ENCODE measurements at regions not wholly inside any gene's neighbourhood (a gene's known extent, or its start where the extent isn't known, plus 50 kb on each side); places are given as distances from the start of the nearest gene placed in this dataset.

- no peak overlapping the region for H3K23ac ChIP-seq (ENCODE audit: insufficient read length, low read depth, low read length)
These were observed 301.2 kb upstream of the BMP2 start for GRCh38 chr20:6466075-6466810.

More at GRCh38 chr20:6466075-6466810, 301.2 kb upstream of the BMP2 start:
- no peak overlapping the region for H2AFZ ChIP-seq (ENCODE audit: low read length)
- H3K9me3 ChIP-seq (ENCODE audit: control insufficient read depth, low read depth, low read length) = no peaks in the 10 kb centered on the region
- H4K8ac ChIP-seq (replicated peaks; ENCODE audit: insufficient read length, low read depth, low read length) = no peak overlapping the region
- DNase-seq = no peak
- H3K4ac ChIP-seq (ENCODE audit: low read depth, low read length) = no peak overlapping the region
- Mint-ChIP-seq H3K27me3 (ENCODE audit: low read depth) (no peaks in the 10 kb centered on the region), H3K4me3 (no peak overlapping the region), H3K36me3 (ENCODE audit: insufficient read depth in 1 of 3, low read depth in 3 of 3) (no peaks in the 10 kb centered on the region), H3K4me1 (no peaks in the 10 kb centered on the region), H3K27ac (no peak overlapping the region), H3K9me3 (no peaks in the 10 kb centered on the region; a peak in 1 of 5 replicates)
- no CpG with 5 or more reads among the region's 6 CpGs for WGBS (ENCODE audit: extremely low coverage, insufficient read length, low lambda C conversion rate)
- no peaks in the 10 kb centered on the region for H3K27me3 ChIP-seq (ENCODE audit: insufficient read depth, low read length)
- H3T11ph ChIP-seq (ENCODE audit: low read length) = no peak overlapping the region
- H3K27ac ChIP-seq (ENCODE audit: insufficient read length, low read depth, low read length) = no peak overlapping the region
- no peak overlapping the region for H3K18ac ChIP-seq (ENCODE audit: insufficient read length, low read depth, low read length)
- no peak overlapping the region for H4K5ac ChIP-seq (ENCODE audit: insufficient read length, low read depth, low read length)
- H2BK5ac ChIP-seq (ENCODE audit: insufficient read length, low read length) = no peak overlapping the region
- H3K9ac ChIP-seq (ENCODE audit: extremely low read depth, insufficient read length, low read length) = no peak overlapping the region
- H4K20me1 ChIP-seq (ENCODE audit: control insufficient read depth, insufficient read depth, insufficient read length) = no peaks in the 10 kb centered on the region
- no peak overlapping the region for H3K4me2 ChIP-seq (ENCODE audit: insufficient read depth, insufficient read length, low read length)
- H2BK15ac ChIP-seq (ENCODE audit: low read depth, low read length) = no peak overlapping the region
- no peaks in the 10 kb centered on the region for H3K79me2 ChIP-seq (ENCODE audit: insufficient read depth, low read length)
- no peaks in the 10 kb centered on the region for H3K23me2 ChIP-seq (ENCODE audit: insufficient read length, low read depth, low read length, poor library complexity, severe bottlenecking)
- H2AK5ac ChIP-seq (ENCODE audit: insufficient read length, low read length) = no peak overlapping the region
- H2BK20ac ChIP-seq (ENCODE audit: low read depth, low read length, poor library complexity, severe bottlenecking) = no peak overlapping the region
- H3K4me1 ChIP-seq (ENCODE audit: insufficient read depth, low read length) = no peaks in the 10 kb centered on the region
- no peak overlapping the region for H2BK12ac ChIP-seq (ENCODE audit: insufficient read length, low read depth, low read length)
- TF ChIP-seq, protein P1, sequence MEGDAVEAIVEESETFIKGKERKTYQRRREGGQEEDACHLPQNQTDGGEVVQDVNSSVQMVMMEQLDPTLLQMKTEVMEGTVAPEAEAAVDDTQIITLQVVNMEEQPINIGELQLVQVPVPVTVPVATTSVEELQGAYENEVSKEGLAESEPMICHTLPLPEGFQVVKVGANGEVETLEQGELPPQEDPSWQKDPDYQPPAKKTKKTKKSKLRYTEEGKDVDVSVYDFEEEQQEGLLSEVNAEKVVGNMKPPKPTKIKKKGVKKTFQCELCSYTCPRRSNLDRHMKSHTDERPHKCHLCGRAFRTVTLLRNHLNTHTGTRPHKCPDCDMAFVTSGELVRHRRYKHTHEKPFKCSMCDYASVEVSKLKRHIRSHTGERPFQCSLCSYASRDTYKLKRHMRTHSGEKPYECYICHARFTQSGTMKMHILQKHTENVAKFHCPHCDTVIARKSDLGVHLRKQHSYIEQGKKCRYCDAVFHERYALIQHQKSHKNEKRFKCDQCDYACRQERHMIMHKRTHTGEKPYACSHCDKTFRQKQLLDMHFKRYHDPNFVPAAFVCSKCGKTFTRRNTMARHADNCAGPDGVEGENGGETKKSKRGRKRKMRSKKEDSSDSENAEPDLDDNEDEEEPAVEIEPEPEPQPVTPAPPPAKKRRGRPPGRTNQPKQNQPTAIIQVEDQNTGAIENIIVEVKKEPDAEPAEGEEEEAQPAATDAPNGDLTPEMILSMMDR (conservative IDR thresholded peaks at IDR 0.05) = no peak
- no peaks in the 10 kb centered on the region for H3K79me1 ChIP-seq (ENCODE audit: insufficient read depth, low read depth, low read length, poor library complexity, severe bottlenecking)
- no peak overlapping the region for H3K56ac ChIP-seq (ENCODE audit: insufficient read length, low read depth, low read length)
- H2BK120ac ChIP-seq (ENCODE audit: low read depth, low read length, poor library complexity, severe bottlenecking) = no peak overlapping the region
- no peak overlapping the region for H4K91ac ChIP-seq (ENCODE audit: insufficient read length, low read depth, low read length)
- H3K14ac ChIP-seq (ENCODE audit: insufficient read depth, low read length) = no peak overlapping the region

Measured in H9 (cell line).